ENCODE measurements at regions not wholly inside any gene's neighbourhood (a gene's known extent, or its start where the extent isn't known, plus 50 kb on each side); places are given as distances from the start of the nearest gene placed in this dataset.

DNA sequence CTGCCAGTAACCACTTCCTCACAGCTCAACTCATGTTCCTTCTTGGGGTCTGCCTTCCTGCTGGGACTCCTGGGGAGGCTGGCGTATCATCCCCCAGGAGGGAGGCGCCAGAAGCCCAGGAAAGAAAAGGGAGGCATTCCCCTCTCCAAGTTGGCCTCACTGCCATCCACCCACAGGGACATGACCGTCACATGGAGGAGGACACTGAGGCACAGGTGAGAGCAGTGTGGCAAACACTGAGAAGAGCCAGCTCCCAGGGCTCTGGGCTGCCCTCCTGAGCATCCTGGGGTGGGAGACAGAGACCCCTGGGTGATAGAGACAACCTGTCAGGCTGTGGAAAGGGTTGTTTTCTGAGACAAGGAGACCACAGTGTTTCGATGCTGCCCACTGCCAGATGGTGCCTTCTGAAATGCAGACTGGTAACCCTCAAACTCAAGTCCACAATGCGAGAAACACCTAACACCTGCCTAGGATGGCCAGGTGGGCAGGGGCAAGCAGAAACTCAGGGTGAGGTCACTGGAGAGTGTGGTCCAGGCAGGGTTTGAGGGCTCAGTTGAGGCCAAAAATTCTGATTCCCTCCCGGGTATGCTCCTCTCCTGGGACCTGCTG, 1722.1 kb downstream of the TP53TG3F start:
- TF ChIP-seq, protein P1, sequence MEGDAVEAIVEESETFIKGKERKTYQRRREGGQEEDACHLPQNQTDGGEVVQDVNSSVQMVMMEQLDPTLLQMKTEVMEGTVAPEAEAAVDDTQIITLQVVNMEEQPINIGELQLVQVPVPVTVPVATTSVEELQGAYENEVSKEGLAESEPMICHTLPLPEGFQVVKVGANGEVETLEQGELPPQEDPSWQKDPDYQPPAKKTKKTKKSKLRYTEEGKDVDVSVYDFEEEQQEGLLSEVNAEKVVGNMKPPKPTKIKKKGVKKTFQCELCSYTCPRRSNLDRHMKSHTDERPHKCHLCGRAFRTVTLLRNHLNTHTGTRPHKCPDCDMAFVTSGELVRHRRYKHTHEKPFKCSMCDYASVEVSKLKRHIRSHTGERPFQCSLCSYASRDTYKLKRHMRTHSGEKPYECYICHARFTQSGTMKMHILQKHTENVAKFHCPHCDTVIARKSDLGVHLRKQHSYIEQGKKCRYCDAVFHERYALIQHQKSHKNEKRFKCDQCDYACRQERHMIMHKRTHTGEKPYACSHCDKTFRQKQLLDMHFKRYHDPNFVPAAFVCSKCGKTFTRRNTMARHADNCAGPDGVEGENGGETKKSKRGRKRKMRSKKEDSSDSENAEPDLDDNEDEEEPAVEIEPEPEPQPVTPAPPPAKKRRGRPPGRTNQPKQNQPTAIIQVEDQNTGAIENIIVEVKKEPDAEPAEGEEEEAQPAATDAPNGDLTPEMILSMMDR (IDR thresholded peaks at IDR 0.05; ENCODE audit: low read length): no peak
- no peak for TF ChIP-seq EZH2 (IDR thresholded peaks at IDR 0.05; ENCODE audit: borderline replicate concordance, low read length)

Measured in OCI-LY1 (cell line).